GM19239 (cell line): ENCODE measurements at regions not wholly inside any gene's neighbourhood (a gene's known extent, or its start where the extent isn't known, plus 50 kb on each side); places are given as distances from the start of the nearest gene placed in this dataset.
"Not testable (repeated sequence)": the region's sequence is repeated elsewhere in the genome, so short reads cannot be mapped to it uniquely, and the experiment has no call there.

Source experiments
- DNase-seq: peaks from one replicate; pipeline ENCODE4 v3.0.0; 2011; ENCODE audit warnings: low spot score; ENCODE audit not compliant: insufficient read length
- FAIRE-seq: peaks from 2 replicates; lab custom pipeline; 2011; peaks lifted over from hg19 to GRCh38; lab: Jason Lieb, UNC

GRCh38 chr6:27088068-27088467 is 159.4 kb upstream of the PRSS16 start:
- DNase-seq (no peak), FAIRE-seq (no peak)

GRCh38 chr6:27091661-27092315 is 155.7 kb upstream of the PRSS16 start:
- DNase-seq: peak; percentile 26
- peak; percentile 82 for FAIRE-seq

GRCh38 chr6:27092316-27092692 is 155.2 kb upstream of the PRSS16 start:
- no peak for FAIRE-seq
- DNase-seq: no peak

- FAIRE-seq: no peak
- DNase-seq: no peak
Observed at GRCh38 chr6:27095914-27096313, 151.6 kb upstream of the PRSS16 start.

GRCh38 chr6:27096834-27097511 is 150.5 kb upstream of the PRSS16 start:
- FAIRE-seq (peak; percentile 66), DNase-seq (peak; percentile 12)

GRCh38 chr6:27098956-27099355 is 148.5 kb upstream of the PRSS16 start:
- no peak for FAIRE-seq

GRCh38 chr6:27100921-27101320 is 146.6 kb upstream of the PRSS16 start:
- no peak for DNase-seq

More at GRCh38 chr6:27098956-27099355, 148.5 kb upstream of the PRSS16 start:
- no peak for DNase-seq

GRCh38 chr6:27101824-27102223 is 145.7 kb upstream of the PRSS16 start:
- DNase-seq: no peak
- no peak for FAIRE-seq

More at GRCh38 chr6:27100921-27101320, 146.6 kb upstream of the PRSS16 start:
- no peak for FAIRE-seq

- FAIRE-seq (no peak), DNase-seq (no peak)
Observed at GRCh38 chr6:27106382-27106781, 141.1 kb upstream of the PRSS16 start.

- FAIRE-seq: no peak
- DNase-seq: no peak
Observed at GRCh38 chr6:27111743-27112142, 135.8 kb upstream of the PRSS16 start.

- FAIRE-seq: no peak
- no peak for DNase-seq
Observed at GRCh38 chr6:27112974-27113373, 134.5 kb upstream of the PRSS16 start.

GRCh38 chr6:27119329-27119728 is 128.2 kb upstream of the PRSS16 start:
- no peak for FAIRE-seq
- no peak for DNase-seq

- FAIRE-seq (no peak), DNase-seq (no peak)
Observed at GRCh38 chr6:27119761-27120160, 127.7 kb upstream of the PRSS16 start.

- FAIRE-seq (no peak), DNase-seq (no peak)
Observed at GRCh38 chr6:27121640-27122039, 125.9 kb upstream of the PRSS16 start.

- DNase-seq (no peak), FAIRE-seq (no peak)
Observed at GRCh38 chr6:27124252-27124657, 123.2 kb upstream of the PRSS16 start.

GRCh38 chr6:27126046-27126814 is 121.3 kb upstream of the PRSS16 start:
- FAIRE-seq (no peak), DNase-seq (no peak)

- DNase-seq: no peak
- FAIRE-seq: peak; percentile 98
Observed at GRCh38 chr6:27126815-27127537, 120.5 kb upstream of the PRSS16 start.

- DNase-seq, FAIRE-seq: not testable (repeated sequence)
Observed at GRCh38 chr6:27127874-27128273, 119.6 kb upstream of the PRSS16 start.

GRCh38 chr6:27128311-27129094 is 119.0 kb upstream of the PRSS16 start:
- DNase-seq (no peak), FAIRE-seq (no peak)
